Body of pancreas (tissue), 4 donors: ENCODE measurements at regions not wholly inside any gene's neighbourhood (a gene's known extent, or its start where the extent isn't known, plus 50 kb on each side); places are given as distances from the start of the nearest gene placed in this dataset.

Source experiments
- POLR2A ChIP-seq, 3 donors: fragments of 450-650 bp; IDR thresholded peaks; one replicate each; pipeline ENCODE4 v1.6.1; 2016; ENCODE audit warnings: antibody characterized with exemption in 3 of 3, mild to moderate bottlenecking in 2 of 3
- TF ChIP-seq, protein P1 (sequence below), 7 experiments: fragments of 450-650 bp in 4 of 7; fragments of 200-600 bp in 3 of 7; sonication (generic) in 3 of 7; IDR thresholded peaks; one replicate each; pipeline ENCODE4 v1.5.1; 2016 to 2019; ENCODE audit warnings: antibody characterized with exemption in 7 of 7

DNA sequence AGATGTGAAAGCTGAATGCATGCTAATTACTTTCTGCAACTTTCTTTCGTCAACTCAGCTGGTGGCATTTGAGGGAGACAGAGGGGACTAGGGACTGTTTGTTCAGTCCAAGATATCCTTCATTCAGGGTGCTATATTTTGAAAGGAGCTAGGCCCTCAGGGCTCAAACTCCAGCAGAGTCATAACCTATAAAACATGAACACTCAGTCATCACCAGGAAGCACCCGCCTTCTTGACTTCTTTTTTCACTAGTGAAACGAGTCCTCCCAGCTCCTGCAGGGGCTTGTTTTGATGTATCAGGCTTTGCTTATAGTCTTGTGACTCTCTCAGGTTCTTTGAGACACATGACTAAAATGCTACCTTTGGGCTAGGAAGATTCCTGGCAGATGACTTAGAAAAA lies 230.6 kb downstream of the PCDH7 start:
- TF ChIP-seq POLR2A (IDR thresholded peaks at IDR 0.05): no peak
- TF ChIP-seq, protein P1, sequence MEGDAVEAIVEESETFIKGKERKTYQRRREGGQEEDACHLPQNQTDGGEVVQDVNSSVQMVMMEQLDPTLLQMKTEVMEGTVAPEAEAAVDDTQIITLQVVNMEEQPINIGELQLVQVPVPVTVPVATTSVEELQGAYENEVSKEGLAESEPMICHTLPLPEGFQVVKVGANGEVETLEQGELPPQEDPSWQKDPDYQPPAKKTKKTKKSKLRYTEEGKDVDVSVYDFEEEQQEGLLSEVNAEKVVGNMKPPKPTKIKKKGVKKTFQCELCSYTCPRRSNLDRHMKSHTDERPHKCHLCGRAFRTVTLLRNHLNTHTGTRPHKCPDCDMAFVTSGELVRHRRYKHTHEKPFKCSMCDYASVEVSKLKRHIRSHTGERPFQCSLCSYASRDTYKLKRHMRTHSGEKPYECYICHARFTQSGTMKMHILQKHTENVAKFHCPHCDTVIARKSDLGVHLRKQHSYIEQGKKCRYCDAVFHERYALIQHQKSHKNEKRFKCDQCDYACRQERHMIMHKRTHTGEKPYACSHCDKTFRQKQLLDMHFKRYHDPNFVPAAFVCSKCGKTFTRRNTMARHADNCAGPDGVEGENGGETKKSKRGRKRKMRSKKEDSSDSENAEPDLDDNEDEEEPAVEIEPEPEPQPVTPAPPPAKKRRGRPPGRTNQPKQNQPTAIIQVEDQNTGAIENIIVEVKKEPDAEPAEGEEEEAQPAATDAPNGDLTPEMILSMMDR (IDR thresholded peaks at IDR 0.05): no peak
